Esophagus muscularis mucosa (tissue), 4 donors: ENCODE measurements at regions not wholly inside any gene's neighbourhood (a gene's known extent, or its start where the extent isn't known, plus 50 kb on each side); places are given as distances from the start of the nearest gene placed in this dataset.

Experiments
- DNase-seq: peaks from one replicate; pipeline ENCODE4 v3.0.0-alpha.2; 2017; ENCODE audit errors: extremely low spot score
- H3K27ac ChIP-seq, 4 donors: fragments of 200-600 bp; sonication (generic); replicated peaks in 1 of 4; 1 replicate in 3 of 4; 2 replicates in 1 of 4; pipeline ENCODE4 v1.5.1; 2016 to 2019; ENCODE audit warnings: mild to moderate bottlenecking in 1 of 4
- H3K27me3 ChIP-seq, 4 donors: fragments of 200-600 bp; sonication (generic); one replicate each; pipeline versions ENCODE4 v1.5.1 to v1.6.0; 2016 to 2019
- H3K36me3 ChIP-seq, 4 donors: fragments of 200-600 bp; sonication (generic); one replicate each; pipeline ENCODE4 v1.5.1; 2016 to 2019
- H3K4me1 ChIP-seq, 4 donors: fragments of 200-600 bp; sonication (generic); one replicate each; pipeline ENCODE4 v1.5.1; 2016 to 2019
- H3K4me3 ChIP-seq, 4 donors: fragments of 200-600 bp; sonication (generic); 1 replicate in 2 of 4; 2 replicates in 2 of 4; pipeline ENCODE4 v1.5.1; 2016 to 2019; ENCODE audit warnings: mild to moderate bottlenecking in 4 of 4, moderate library complexity in 1 of 4
- H3K9me3 ChIP-seq, 4 donors: fragments of 200-600 bp; sonication (generic); 1 replicate in 3 of 4; 2 replicates in 1 of 4; pipeline ENCODE4 v1.5.1; 2016 to 2019
- EP300 ChIP-seq: sonication (generic); formaldehyde crosslinking; IDR thresholded peaks from one replicate; pipeline ENCODE4 v1.6.1; 2017; ENCODE audit warnings: antibody characterized with exemption
- POLR2A ChIP-seq: fragments of 450-650 bp; IDR thresholded peaks from one replicate; pipeline ENCODE4 v1.6.1; 2017; ENCODE audit warnings: antibody characterized with exemption, moderate library complexity, mild to moderate bottlenecking, low read depth
- POLR2AphosphoS5 ChIP-seq, 2 donors: sonication (generic); formaldehyde crosslinking; IDR thresholded peaks; one replicate each; pipeline ENCODE4 v1.6.1; 2017; ENCODE audit warnings: antibody characterized with exemption in 2 of 2
- WGBS: methylation state at CpG from one replicate; pipeline ENCODE4 v1.1.5; 2018; 5-methylcytosine and 5-hydroxymethylcytosine counted together
- intact Hi-C: fragments of 100-400 bp; cut with DNase I; formaldehyde crosslinking; loops from one replicate; pipeline ENCODE4 v1.15.1; 2023
- TF ChIP-seq, protein P1 (sequence below), 3 experiments: fragments of 200-600 bp in 2 of 3; fragments of 450-650 bp in 1 of 3; sonication (generic) in 2 of 3; IDR thresholded peaks; one replicate each; pipeline ENCODE4 v1.5.1; 2017 to 2019; ENCODE audit warnings: antibody characterized with exemption in 3 of 3, mild to moderate bottlenecking in 2 of 3, moderate library complexity in 1 of 3

DNA sequence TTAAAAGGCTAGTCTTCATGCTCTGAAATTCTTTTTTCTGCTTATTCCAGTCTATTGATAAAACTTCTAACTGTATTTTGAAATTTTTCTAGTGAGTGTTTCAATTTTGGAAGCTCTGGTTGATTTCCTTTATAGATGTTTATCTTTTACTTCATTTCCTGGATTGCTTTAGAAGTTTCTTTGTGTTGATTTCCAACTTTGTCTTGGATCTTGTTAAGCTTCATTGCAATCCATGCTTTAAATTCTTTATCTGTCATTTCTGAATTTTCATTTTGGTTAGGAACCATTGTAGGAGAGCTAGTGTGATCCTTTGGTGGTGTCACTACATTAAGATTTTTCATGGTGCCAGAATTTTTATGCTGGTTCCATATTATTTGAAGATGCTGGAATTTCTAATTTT, 105.2 kb upstream of the DCBLD2 start:
- H3K27ac ChIP-seq, result no peak overlapping the region

DNA sequence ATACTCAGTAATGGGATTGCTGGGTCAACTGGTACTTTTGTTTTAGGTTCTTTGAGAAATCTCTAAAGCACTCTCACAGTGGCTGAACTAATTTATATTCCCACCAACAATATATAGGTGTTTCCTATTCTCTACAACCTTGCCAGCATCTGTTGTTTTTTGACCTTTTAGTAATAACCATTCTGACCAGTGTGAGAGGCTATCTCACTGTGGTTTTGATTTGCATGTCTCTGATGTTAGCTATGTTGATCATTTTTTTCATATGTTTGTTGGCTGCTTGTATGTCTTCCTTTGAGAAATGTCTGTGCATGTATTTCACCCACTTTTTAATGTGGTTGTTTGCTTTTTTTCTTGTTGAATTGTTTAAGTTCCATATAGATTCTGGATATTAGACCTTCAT, 98.2 kb upstream of the DCBLD2 start:
- DNase-seq, result no peak
- Histone ChIP-seq H3K27me3 (no peaks in the 10 kb centered on the region), H3K4me1 (no peaks in the 10 kb centered on the region), H3K4me3 (no peak overlapping the region), H3K36me3 (no peaks in the 10 kb centered on the region), H3K9me3 (no peaks in the 10 kb centered on the region), H3K27ac (no peak overlapping the region)
- no peak for TF ChIP-seq POLR2A
- TF ChIP-seq EP300, result no peak
- no peak for TF ChIP-seq POLR2AphosphoS5 (IDR thresholded peaks at IDR 0.05)
- TF ChIP-seq, protein P1, sequence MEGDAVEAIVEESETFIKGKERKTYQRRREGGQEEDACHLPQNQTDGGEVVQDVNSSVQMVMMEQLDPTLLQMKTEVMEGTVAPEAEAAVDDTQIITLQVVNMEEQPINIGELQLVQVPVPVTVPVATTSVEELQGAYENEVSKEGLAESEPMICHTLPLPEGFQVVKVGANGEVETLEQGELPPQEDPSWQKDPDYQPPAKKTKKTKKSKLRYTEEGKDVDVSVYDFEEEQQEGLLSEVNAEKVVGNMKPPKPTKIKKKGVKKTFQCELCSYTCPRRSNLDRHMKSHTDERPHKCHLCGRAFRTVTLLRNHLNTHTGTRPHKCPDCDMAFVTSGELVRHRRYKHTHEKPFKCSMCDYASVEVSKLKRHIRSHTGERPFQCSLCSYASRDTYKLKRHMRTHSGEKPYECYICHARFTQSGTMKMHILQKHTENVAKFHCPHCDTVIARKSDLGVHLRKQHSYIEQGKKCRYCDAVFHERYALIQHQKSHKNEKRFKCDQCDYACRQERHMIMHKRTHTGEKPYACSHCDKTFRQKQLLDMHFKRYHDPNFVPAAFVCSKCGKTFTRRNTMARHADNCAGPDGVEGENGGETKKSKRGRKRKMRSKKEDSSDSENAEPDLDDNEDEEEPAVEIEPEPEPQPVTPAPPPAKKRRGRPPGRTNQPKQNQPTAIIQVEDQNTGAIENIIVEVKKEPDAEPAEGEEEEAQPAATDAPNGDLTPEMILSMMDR (IDR thresholded peaks at IDR 0.05), result no peak
- intact Hi-C loops, result loop anchor here (10.0 kb wide), 2 partner anchors 95 to 395 kb away; partner anchors contain the start of gene DCBLD2

More for the DNA sequence above, 105.2 kb upstream of the DCBLD2 start:
- intact Hi-C loops, result no loop called here
- no peak for DNase-seq
- no peaks in the 10 kb centered on the region for H3K36me3 ChIP-seq
- H3K27me3 ChIP-seq, result peaks cover 0 to 3% (median 0%) of the 10 kb centered on the region in 4 donors
- no peak overlapping the region for H3K4me3 ChIP-seq
- no peaks in the 10 kb centered on the region for H3K9me3 ChIP-seq
- TF ChIP-seq POLR2AphosphoS5 (IDR thresholded peaks at IDR 0.05) (no peak), POLR2A (no peak), EP300 (no peak)
- TF ChIP-seq, protein P1 (IDR thresholded peaks at IDR 0.05), result no peak
- H3K4me1 ChIP-seq, result no peaks in the 10 kb centered on the region

DNA sequence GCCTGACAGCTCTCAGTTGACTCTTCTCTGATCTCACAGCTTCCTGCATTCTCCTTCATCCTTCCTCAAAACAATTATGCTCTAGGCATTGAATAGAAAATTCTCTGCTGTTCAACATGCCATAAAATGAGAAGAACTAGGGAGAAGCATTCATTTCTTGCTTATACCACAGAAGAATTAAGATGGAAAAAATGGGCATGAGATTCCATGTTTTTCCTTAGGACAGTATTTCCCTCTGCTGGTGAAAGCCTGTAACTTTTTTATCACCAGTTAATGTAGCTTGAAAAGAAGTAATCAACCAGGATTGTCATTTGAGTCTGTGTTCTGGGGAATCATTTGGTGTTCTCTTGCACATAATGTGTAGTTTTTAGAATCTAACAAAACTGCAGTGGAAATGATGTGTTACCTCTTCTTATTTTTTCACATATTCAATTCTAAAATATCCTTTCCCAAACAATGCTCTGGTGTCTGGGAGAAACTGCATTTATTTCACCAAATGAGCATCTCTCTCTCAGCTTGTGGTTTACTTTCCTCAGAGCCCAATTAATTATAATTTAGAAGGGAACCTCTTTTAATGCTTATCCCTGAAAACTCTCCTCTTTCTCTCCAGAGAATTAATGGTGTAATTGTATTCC, 92.8 kb upstream of the DCBLD2 start:
- DNase-seq, result no peak
- H3K4me3 ChIP-seq, result no peak overlapping the region
- no peak for TF ChIP-seq EP300
- no peak for TF ChIP-seq POLR2A
- TF ChIP-seq, protein P1 (IDR thresholded peaks at IDR 0.05), result peak; percentile 61 to 74 (median 68)
- no peak for TF ChIP-seq POLR2AphosphoS5 (IDR thresholded peaks at IDR 0.05)
- H3K36me3 ChIP-seq, result no peaks in the 10 kb centered on the region
- no peak overlapping the region for H3K27ac ChIP-seq
- no peaks in the 10 kb centered on the region for H3K27me3 ChIP-seq
- intact Hi-C loops, result loop anchor here (1.0 to 10.0 kb wide), 3 partner anchors 89 to 389 kb away; partner anchors contain the start of gene DCBLD2
- no peaks in the 10 kb centered on the region for H3K9me3 ChIP-seq
- no peaks in the 10 kb centered on the region for H3K4me1 ChIP-seq

DNA sequence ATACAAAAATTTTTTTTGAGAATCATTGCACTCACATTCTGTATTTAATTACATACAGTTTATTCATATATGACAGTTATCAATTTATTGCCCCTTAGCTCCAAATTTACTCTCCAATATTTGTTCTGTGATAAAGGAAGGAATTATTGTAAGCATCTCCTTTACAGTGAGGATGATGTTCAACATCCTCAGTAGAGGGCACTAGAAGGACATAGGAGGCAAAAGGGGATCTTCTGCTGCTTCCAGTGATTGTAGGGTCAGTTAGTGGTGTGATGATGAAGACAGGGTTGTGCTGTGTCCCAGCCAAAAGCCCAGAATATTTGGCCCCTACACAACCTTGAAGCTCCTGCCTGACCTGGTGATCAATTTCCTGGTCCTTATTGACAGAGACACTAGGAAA, 89.9 kb upstream of the DCBLD2 start:
- Histone ChIP-seq H3K4me1 (peaks cover 0 to under 1% (median 0%) of the 10 kb centered on the region in 4 donors), H3K9me3 (no peaks in the 10 kb centered on the region), H3K27ac (no peak overlapping the region), H3K36me3 (no peaks in the 10 kb centered on the region), H3K4me3 (no peak overlapping the region), H3K27me3 (no peaks in the 10 kb centered on the region)
- no peak for DNase-seq
- intact Hi-C loops, result loop anchor here (10.0 kb wide), 2 partner anchors 87 to 387 kb away; partner anchors contain the start of gene DCBLD2
- TF ChIP-seq POLR2A, result no peak
- TF ChIP-seq, protein P1 (IDR thresholded peaks at IDR 0.05), result no peak
- TF ChIP-seq POLR2AphosphoS5 (IDR thresholded peaks at IDR 0.05), result no peak
- no peak for TF ChIP-seq EP300

DNA sequence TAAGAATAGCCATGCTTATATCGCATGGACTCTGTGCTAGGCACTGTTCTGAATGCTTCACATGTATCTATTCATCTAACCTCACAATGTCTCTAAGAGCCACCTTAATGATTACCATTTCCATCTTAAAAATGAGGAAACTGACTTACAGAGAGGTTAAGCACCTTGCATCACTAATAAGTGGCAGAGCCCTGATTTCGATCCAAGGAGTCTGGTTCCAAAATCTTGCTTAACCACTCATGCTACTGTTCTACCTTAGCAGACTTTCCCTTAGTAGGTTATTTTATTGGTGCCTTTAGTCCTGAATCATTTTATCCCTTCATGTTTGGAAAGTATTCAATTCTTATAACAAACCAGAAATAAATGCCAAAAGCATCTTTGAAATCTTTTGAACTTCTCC, 89.2 kb upstream of the DCBLD2 start:
- TF ChIP-seq EP300 (no peak), POLR2AphosphoS5 (IDR thresholded peaks at IDR 0.05) (no peak), POLR2A (no peak)
- TF ChIP-seq, protein P1 (IDR thresholded peaks at IDR 0.05), result no peak
- Histone ChIP-seq H3K4me1 (peaks cover 0 to 6% (median 0%) of the 10 kb centered on the region in 4 donors), H3K27me3 (no peaks in the 10 kb centered on the region), H3K9me3 (no peaks in the 10 kb centered on the region), H3K4me3 (no peak overlapping the region), H3K36me3 (no peaks in the 10 kb centered on the region), H3K27ac (no peak overlapping the region)
- WGBS, result 98% methylated on average over 2 of the region's 2 CpGs
- intact Hi-C loops, result loop anchor here (10.0 kb wide), 2 partner anchors 86 to 386 kb away; partner anchors contain the start of gene DCBLD2
- DNase-seq, result no peak
